ENCODE measurements at regions not wholly inside any gene's neighbourhood (a gene's known extent, or its start where the extent isn't known, plus 50 kb on each side); places are given as distances from the start of the nearest gene placed in this dataset.

DNA sequence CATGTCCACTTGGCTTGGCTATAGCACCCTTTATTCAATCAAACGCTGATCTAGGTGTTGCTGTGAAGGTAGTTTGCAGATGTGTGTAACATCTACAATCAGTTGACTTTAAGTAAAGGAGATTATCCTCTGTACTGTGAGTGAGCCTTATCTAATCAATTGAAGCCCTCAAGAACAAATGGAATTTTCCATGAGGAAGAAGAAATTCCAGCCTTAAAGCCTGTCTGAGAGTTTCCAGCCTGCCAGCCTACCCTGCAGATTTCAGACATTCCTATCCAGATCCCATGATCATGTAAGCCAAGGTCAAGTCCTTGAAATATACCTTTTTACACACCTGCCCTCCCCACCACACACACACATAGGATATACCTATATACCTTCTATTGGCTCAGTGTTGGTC lies 696.7 kb downstream of the MRPL39 start:
- TF ChIP-seq, protein P1, sequence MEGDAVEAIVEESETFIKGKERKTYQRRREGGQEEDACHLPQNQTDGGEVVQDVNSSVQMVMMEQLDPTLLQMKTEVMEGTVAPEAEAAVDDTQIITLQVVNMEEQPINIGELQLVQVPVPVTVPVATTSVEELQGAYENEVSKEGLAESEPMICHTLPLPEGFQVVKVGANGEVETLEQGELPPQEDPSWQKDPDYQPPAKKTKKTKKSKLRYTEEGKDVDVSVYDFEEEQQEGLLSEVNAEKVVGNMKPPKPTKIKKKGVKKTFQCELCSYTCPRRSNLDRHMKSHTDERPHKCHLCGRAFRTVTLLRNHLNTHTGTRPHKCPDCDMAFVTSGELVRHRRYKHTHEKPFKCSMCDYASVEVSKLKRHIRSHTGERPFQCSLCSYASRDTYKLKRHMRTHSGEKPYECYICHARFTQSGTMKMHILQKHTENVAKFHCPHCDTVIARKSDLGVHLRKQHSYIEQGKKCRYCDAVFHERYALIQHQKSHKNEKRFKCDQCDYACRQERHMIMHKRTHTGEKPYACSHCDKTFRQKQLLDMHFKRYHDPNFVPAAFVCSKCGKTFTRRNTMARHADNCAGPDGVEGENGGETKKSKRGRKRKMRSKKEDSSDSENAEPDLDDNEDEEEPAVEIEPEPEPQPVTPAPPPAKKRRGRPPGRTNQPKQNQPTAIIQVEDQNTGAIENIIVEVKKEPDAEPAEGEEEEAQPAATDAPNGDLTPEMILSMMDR (IDR thresholded peaks at IDR 0.05) = no peak
- TF ChIP-seq POLR2A (IDR thresholded peaks at IDR 0.05) = no peak
- ATAC-seq = no peak
- no peak for DNase-seq

DNA sequence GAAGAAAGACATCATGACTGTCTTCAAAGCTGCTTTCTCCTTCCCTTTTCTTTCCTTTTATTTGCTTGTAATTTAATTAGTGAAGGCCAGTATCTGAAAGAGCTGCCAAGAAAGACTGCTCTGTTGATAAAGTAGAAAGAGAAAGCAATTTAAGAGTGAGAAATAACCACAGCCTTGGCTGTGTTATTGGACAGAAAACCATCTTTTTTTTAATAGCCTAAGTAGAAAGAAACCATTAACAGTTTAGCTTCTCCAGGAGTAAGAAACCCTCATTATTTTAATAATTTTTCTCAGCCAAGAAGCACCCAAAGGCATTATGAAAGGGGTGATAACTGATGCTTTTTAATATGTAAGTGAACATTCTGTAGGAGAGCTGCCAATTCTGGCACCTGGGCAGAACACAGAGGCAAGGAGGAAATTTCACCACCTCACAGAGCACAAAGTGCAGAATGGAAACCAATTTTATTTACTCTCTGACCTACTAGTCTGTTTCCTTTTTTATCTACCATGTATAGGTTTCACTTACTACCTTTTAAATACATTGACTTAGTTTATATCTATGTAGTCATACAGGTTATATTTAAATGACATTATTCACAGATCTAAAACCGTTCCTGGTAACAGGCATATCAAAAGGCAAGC lies 703.2 kb downstream of the MRPL39 start:
- ATAC-seq (no peak), DNase-seq (no peak)
- Histone ChIP-seq H3K9me3 (no peaks in the 10 kb centered on the region), H3K36me3 (no peaks in the 10 kb centered on the region), H3K27ac (no peak overlapping the region), H3K4me1 (no peaks in the 10 kb centered on the region), H3K27me3 (no peaks in the 10 kb centered on the region), H3K4me3 (no peak overlapping the region)
- WGBS (ENCODE audit: insufficient coverage, low coverage, low lambda C conversion rate, missing lambda C conversion rate) = 35% methylated on average over 1 of the region's 1 CpG
- intact Hi-C loops (cut with DNase I) = no loop called here
- no peak for TF ChIP-seq POLR2A (IDR thresholded peaks at IDR 0.05)
- TF ChIP-seq, protein P1 (IDR thresholded peaks at IDR 0.05) = no peak

More for the DNA sequence above, 696.7 kb downstream of the MRPL39 start:
- 50% methylated on average over 1 of the region's 1 CpG for WGBS (ENCODE audit: insufficient coverage, low coverage, low lambda C conversion rate, missing lambda C conversion rate)
- Histone ChIP-seq H3K4me1 (no peaks in the 10 kb centered on the region), H3K36me3 (no peaks in the 10 kb centered on the region), H3K9me3 (no peaks in the 10 kb centered on the region), H3K27ac (no peak overlapping the region), H3K4me3 (no peak overlapping the region), H3K27me3 (no peaks in the 10 kb centered on the region)
- intact Hi-C loops (cut with DNase I) = no loop called here

DNA sequence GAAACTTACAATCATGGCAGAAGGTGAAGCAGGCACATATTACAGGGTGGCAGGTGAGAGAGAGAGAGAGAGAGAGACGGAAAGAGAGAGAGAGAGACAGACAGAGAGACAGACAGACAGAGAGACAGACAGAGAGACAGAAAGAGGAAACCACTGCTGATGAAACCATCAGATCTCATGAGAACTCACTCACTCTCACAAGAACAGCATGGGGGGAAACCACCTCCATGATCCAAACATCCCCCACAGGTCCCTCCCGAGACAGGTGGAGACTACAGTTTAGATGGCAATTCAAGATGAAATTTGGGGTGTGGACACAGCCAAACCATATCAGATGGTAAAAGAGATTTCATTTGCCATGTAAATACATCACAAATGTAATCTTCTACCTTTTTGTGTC lies 708.1 kb downstream of the MRPL39 start:
- H3K4me1 ChIP-seq = no peaks in the 10 kb centered on the region
- 23% methylated on average over 2 of the region's 2 CpGs for WGBS (ENCODE audit: insufficient coverage, low coverage, low lambda C conversion rate, missing lambda C conversion rate)
- no peak for TF ChIP-seq POLR2A (IDR thresholded peaks at IDR 0.05)
- TF ChIP-seq, protein P1 (IDR thresholded peaks at IDR 0.05) = no peak
- no peaks in the 10 kb centered on the region for H3K9me3 ChIP-seq
- H3K4me3 ChIP-seq = no peak overlapping the region
- no peak overlapping the region for H3K27ac ChIP-seq
- no peak for DNase-seq
- no peaks in the 10 kb centered on the region for H3K27me3 ChIP-seq
- intact Hi-C loops (cut with DNase I) = no loop called here
- no peak for ATAC-seq
- no peaks in the 10 kb centered on the region for H3K36me3 ChIP-seq

DNA sequence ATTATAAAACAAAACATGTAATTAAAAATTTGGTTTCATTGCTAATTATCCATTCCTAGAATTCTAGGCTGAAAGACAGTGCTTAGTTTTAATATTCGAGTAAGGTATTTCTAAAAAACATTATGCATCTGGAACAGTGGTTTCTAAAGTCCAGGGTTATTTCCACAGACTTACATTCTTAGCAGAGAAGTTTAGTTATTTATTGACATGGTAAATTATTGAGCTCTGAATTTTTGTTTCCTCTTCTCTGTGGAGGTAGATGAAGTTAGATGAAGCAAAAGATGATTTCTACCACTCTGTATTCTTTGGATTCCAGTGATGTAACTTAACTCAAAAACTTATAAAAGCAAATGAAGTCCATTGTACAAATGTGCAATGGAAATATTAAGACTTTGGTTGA lies 709.4 kb downstream of the MRPL39 start:
- DNase-seq = no peak
- H3K9me3 ChIP-seq = no peaks in the 10 kb centered on the region
- no peak overlapping the region for H3K4me3 ChIP-seq
- TF ChIP-seq, protein P1 (IDR thresholded peaks at IDR 0.05) = no peak
- no peak for TF ChIP-seq POLR2A (IDR thresholded peaks at IDR 0.05)
- H3K27ac ChIP-seq = no peak overlapping the region
- no peaks in the 10 kb centered on the region for H3K36me3 ChIP-seq
- H3K27me3 ChIP-seq = no peaks in the 10 kb centered on the region
- intact Hi-C loops (cut with DNase I) = no loop called here
- H3K4me1 ChIP-seq = no peaks in the 10 kb centered on the region
- ATAC-seq = no peak
- 27% methylated on average over 1 of the region's 1 CpG for WGBS (ENCODE audit: insufficient coverage, low coverage, low lambda C conversion rate, missing lambda C conversion rate)

DNA sequence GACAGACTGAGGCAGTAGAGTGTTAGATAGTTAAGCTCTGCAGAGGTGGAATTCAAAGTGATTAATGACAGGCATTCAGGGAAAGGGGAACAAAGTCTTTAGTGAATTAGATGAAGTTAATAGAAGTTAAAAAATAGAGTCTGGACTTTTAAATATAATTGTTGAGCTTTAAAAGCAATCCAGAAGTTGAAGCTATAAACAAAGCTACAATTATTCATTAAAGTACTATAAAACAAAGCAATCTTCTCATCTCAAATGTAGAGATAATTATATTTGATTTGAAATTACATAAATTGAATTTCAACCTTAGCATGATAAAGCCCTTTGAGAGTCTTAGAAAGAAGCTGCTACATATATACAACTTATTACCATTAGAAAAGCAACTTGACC lies 710.6 kb downstream of the MRPL39 start:
- H3K27me3 ChIP-seq = no peaks in the 10 kb centered on the region
- no peaks in the 10 kb centered on the region for H3K9me3 ChIP-seq
- no peak for TF ChIP-seq POLR2A (IDR thresholded peaks at IDR 0.05)
- TF ChIP-seq, protein P1 (IDR thresholded peaks at IDR 0.05) = no peak
- H3K4me3 ChIP-seq = no peak overlapping the region
- no peak for ATAC-seq
- no peaks in the 10 kb centered on the region for H3K4me1 ChIP-seq
- H3K27ac ChIP-seq = no peak overlapping the region
- no peaks in the 10 kb centered on the region for H3K36me3 ChIP-seq
- DNase-seq = no peak
- intact Hi-C loops (cut with DNase I) = no loop called here
